Caki2 (cell line): ENCODE measurements at regions not wholly inside any gene's neighbourhood (a gene's known extent, or its start where the extent isn't known, plus 50 kb on each side); places are given as distances from the start of the nearest gene placed in this dataset.
"Not testable (repeated sequence)": the region's sequence is repeated elsewhere in the genome, so short reads cannot be mapped to it uniquely, and the experiment has no call there.

Source experiments
- DNase-seq: peaks from one replicate; pipeline ENCODE4 v3.0.0-alpha.2; 2015; ENCODE audit warnings: low read depth
- in situ Hi-C: cut with HindIII; loops from 2 replicates; pipeline ENCODE4 v1.10.0; 2016; ENCODE audit warnings: low sequenced_read_pairs, low pct_unique_long_range_greater_than_20kb, mixed read lengths

DNA sequence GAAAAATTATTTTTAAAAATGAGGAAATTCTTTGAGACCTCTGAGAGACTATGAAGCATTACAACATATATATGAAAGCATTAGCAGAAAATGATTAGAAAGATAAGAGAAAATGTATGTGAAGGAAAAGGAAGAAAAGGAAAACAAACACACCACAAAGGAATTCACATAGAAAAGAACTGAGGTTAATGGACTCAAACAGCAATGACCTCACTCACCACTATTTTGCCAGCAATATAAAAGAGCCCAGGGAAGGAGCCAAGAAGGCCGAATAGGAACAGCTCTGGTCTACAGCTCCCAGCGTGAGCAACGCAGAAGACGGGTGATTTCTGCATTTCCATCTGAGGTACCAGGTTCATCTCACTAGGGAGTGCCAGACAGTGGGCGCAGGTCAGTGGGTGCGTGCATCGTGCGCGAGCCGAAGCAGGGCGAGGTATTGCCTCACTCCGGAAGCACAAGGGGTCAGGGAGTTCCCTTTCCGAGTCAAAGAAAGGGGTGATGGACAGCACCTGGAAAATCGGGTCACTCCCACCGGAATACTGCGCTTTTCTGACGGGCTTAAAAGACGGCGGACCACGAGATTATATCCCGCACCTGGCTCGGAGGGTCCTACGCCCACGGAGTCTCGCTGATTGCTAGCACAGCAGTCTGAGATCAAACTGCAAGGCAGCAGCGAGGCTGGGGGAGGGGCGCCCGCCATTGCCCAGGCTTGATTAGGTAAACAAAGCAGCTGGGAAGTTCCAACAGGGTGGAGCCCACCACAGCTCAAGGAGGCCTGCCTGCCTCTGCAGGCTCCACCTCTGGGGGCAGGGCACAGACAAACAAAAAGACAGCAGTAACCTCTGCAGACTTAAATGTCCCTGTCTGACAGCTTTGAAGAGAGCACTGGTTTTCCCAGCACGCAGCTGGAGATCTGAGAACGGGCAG, 1075.2 kb upstream of the NOVA1 start:
- DNase-seq, result peak; percentile 63
- in situ Hi-C loops, result not testable (repeated sequence)

DNA sequence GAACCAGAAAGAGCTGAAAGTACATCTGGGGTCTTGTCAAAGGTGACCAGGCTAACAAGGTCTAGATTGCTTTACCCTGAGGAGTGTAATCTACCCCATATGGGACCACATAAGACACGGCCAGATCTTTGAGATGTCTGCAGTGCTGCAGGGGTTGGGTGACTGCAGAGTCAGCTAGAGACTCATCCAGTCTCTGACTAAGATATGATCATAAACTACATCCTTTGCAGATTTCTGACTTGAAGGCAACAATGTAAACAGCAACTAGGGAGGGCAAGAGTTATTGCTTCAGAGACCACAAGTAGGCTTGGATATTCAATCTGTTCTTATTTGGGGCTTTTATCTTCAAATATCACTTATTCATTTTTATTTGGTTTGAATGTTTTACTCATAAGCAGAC, 1080.5 kb upstream of the FOXG1 start:
- DNase-seq, result no peak
- in situ Hi-C loops, result no loop called here

DNA sequence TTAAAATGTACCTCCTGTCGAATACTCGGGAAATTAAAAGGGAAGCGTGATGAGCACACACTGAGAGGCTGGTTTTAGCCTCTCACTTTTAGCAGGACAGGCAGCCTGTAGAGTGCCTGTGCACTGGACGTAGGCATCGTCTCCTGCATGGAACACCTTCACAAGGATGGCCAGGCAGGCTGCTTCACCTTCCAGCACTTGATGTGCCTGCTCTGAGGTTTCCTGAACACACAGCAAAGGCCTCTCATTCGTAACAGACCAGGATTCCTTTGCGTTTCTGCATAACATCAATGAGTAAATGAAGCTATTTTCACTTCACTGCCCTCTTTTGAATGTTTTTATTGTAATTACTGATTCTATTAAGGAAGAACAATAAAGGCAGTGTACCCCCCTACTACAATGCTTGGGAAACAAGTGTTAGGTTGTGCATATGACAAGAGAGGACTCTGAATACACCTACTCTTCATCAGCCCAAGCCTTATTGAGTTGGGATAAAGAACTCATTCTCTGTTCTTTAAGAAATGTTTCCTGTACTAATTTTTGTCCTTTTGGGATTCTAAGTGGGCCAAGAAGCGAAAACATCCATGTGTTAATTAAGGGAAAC, 1077.6 kb upstream of the FOXG1 start:
- in situ Hi-C loops, result no loop called here
- DNase-seq, result no peak

DNA sequence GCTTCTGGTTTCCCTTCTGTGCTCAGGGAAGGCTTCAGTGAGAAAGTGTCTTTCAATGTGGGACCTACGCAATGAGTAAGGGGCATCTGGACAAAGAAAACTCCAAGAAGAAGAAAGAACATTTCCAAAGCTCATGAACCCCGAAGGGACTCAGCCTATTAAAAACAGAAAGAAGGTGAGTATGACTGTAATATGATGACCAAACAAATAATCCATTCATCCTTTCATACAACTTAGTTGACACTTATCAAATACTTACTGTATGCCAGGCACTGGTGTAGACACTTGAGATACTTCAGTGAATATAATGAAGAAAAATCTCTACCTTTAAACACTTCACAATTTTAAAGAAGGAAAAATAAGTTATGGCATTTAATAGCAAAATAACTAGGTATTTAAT, 1054.2 kb upstream of the FOXG1 start:
- in situ Hi-C loops, result no loop called here
- no peak for DNase-seq

DNA sequence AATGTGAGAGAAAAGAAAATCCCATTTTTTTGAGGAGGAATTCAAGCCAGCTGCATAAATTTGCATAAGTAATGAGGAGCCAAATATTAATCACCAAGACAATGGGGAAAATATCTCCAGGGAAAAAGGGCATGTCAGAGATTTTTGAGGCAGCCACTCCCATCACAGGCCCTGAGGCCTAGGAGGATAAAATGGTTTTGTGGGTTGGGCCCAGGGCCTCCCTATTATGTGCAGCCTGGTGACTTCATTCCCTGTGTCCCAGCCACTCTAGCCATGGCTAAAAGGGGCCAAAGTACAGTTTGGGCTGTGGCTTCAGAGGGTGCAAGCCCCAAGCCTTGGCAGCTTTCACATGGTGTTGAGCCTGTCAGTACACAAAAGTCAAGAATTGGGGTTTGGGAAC, 1051.0 kb upstream of the FOXG1 start:
- in situ Hi-C loops, result no loop called here
- no peak for DNase-seq

DNA sequence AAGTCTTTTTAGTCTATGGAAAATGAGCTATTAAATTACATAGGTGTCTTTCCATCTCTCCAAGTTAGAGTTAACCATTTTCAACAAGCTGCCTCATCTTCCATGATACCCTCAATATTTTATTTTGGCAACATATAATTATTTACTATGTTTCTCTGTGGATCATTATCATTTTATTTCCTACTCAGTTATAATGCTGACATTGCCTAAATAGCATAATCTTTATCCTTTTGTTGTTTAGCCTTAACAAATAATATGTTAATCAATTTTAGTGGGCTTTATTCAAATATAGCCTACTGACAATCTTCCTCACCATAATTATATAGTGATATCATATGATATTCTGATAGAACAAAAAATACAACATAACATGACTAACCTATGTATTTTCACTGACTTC, 1044.8 kb upstream of the FOXG1 start:
- no peak for DNase-seq
- in situ Hi-C loops, result no loop called here

DNA sequence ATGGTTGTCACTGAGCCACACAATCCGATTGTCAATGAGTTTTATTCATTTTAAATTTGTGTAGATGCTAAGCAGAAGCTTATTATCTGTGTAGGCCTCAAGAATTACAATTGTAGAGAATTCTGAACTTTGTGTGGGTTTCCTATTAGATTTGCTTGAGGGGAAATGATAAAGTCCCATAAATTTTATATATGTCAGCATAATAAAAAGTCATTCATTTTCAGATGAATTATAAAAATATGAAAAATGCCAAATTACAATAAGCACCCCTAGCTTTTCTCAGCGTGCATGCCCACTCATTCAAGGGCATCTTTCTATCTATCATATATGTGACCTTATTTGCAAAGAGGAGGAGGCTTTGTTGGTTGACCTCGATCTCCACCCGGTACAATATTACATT, 1041.1 kb upstream of the FOXG1 start:
- in situ Hi-C loops, result no loop called here
- no peak for DNase-seq

DNA sequence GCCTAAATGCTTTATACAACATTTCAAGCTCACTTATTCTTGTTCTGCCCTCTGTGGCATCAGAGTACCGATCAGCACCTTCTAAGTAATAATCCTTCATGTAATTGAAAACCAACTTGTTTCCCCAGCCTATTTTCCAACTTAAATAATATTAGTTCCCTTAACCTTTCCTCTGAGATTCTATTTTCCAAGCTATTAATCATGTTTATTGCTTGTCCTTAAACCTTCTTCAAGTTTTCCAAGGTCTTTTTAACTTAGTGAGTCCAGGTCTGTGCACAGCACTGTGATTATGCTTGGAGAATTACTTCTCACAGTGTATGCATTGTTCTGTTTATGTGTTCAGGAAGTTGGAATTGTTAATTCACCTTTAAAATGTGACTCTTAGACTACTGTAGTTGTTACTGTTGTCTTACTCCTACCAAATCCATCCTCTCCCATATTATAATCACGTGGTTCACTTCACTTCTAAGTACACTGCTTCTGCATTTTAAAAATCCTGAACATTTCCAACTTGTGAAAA, 1039.3 kb upstream of the FOXG1 start:
- DNase-seq, result no peak
- in situ Hi-C loops, result no loop called here

DNA sequence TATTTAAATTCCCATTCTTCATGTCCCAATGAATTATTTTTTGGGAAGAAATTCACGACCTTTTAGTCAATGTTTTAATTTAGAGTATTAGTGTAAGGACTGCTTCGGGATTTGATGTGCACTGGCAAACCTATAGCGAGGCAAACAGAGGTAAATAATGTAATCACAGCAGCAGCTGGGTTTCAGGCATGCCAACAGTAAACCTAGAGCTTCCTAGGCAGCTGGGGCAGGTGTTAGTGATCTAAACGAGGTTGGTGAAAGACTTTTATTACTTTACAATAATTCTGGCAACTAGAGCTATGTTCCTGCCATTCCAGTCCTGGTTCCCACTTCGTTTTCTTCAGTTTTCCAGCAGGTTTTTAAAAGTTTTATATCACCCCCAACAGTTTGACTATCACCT, 1036.4 kb upstream of the FOXG1 start:
- no peak for DNase-seq
- in situ Hi-C loops, result no loop called here

DNA sequence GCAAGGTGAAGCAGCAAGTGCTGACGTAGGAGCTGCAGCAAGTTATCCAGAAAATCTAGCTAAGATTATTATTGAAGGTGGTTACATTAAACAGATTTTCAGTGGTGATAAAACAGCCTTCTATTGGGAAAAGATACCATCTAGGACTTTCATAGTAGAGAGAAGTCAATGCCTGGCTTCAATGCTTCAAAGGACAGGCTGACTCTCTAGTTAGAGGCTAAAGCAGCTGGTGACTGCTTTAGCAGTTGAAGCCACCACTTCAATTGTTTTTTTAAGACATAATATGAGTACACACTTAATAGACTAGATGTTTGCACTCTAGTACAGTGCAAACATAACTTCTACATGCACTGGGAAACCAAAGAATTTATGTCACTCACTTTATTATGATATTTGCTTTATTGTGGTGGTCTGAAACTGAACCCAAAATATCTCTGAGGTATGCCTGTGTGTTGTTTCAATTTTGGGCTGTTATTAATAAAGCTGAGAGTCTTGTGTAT, 1026.9 kb upstream of the FOXG1 start:
- in situ Hi-C loops, result no loop called here
- DNase-seq, result no peak

DNA sequence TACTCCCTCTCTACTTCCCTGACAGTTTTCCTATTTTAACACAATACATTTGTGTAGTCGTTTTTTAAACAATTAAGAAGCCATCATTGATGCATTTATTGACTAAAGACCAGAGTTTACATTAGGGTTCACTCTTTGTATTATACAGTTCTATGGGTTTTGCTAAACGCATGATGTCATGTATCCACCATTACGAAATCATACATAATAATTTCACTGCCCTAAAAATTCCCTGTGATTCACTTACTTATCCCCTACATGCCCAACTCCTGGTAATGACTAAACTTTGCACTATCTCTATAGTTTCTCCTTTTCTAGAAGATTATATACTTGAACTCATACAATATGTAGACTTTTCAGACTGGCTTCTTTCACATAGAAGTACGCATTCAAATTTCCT, 1016.5 kb upstream of the FOXG1 start:
- in situ Hi-C loops, result no loop called here

DNA sequence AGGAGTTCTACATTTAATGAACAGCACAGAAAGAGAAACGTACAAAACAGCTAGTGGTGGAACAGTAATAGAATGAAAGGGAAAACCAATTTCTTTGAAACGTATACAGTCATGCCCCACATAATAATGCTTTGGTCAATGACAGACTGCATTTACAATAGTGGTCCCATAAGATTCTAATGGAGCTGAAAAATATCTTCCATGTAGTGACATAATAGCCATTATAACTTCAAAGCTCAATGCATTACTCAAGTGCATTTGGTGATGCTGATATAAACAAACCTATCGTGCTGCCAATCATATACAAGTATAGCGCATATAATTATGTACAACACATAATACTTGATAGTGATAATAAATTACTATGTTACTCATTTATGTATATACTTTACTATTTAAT, 1008.9 kb upstream of the FOXG1 start:
- DNase-seq, in situ Hi-C loops: not testable (repeated sequence)

More for the DNA sequence above, 1016.5 kb upstream of the FOXG1 start:
- no peak for DNase-seq

DNA sequence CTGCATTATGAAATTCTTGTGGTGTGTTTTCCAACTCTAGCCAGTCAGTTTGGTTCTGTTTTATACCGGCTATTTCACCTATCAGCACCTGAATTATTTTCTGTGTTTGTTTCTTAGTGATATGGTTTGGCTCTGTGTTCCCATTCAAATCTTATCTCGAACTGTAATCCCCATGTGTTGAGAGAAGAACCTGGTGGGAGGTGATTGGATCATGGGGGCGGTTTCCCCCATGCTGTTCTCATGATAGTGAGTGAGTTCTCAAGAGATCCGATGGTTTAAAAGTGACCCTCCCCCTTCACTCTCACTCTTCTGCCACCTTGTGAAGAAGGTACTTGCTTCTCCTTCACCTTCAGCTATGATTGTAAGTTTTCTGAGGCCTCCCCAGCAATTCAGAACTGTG, 1006.2 kb upstream of the FOXG1 start:
- DNase-seq, in situ Hi-C loops: not testable (repeated sequence)

DNA sequence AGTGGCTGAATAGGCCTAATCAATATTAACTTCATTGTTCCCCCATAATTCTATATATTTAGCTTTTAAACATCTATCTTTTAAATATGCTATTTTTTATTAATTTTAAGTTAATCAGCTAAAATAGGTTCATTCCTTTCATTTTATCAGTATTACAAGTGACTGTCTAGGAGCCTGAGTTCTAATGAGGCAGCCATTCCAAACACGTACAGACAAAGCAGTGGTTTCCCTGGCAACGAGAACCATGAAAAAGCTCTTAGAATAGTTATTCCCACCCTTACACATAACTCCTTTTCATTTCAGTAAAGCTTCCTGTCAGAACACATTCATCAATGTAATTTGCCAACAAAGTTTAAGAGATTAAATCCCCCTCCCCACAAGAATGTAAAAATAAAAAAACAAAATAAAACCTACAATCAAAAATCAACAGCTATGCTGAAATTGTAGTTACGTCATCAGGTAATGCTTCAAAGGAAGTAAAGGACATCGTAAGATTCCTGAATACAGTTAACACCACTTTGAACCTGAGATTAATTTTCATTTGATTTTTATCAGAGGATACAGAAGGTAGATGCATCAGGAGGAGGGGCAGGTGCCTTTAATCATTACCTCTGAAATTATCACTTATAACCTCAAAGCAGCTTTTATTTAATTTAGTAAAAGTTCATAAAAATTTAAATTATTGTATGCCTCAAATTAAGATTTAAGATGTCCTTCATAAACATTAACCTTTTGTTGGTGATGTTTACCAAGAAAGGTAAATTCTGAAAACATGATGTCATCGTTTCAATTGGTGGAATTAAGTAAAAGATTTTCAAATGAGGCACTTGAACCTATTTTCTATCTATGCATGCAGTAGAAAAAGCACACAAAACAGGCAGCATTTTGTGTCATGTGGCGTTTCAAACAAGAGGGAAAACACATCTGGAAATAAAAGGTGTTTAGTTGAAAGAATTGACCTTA, 967.2 kb upstream of the FOXG1 start:
- DNase-seq, in situ Hi-C loops: not testable (repeated sequence)

DNA sequence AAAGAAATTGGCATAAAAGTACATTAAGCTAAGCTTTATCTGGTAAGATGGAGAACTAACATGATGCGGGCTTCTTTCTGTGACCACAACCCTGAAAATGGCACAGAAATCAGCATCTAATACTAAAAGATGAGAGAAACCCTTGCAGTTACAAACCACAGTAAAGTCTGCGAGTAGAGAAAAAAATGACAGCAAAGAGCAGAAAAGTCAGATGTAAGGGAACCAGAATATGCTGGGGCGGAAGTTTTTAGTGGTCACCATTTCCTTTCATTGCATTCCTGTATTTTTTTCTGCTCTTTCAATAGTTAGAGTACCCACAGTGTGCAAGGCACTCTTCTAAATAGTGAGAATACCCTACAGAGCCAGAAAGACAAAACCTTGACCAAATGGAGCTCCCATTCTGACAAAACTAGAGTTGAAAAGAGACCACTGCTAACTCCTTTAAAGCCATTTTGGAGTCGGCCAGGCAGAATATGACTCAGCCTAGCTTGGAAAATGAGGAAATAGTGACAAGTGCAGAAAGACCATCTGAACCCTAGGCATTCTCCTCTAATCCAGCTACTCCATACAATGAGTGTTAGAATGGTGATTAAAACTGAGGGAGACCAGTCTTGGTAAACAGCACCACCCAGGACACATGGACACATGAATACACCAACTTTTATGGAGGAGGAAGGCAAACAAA, 948.7 kb upstream of the FOXG1 start:
- in situ Hi-C loops, DNase-seq: not testable (repeated sequence)

DNA sequence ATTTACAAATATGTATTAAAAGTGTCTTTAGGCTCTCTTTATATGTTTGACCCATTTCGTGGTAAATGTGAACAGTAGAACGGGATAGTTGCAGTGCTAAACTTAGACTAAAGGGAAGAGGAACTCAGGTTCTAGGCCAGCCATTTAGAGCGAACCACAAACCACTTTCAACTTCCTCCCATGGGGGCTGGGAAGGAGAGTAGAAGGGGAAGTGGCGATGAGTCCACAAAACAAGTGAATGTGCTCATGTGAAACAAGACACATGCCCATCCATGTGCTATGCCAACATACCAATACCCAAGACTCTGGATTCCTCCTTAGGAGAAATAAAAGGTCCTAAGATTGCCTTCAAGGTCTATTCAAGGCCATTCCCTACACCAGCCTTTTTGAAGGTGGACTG, 940.4 kb upstream of the FOXG1 start:
- DNase-seq, in situ Hi-C loops: not testable (repeated sequence)

DNA sequence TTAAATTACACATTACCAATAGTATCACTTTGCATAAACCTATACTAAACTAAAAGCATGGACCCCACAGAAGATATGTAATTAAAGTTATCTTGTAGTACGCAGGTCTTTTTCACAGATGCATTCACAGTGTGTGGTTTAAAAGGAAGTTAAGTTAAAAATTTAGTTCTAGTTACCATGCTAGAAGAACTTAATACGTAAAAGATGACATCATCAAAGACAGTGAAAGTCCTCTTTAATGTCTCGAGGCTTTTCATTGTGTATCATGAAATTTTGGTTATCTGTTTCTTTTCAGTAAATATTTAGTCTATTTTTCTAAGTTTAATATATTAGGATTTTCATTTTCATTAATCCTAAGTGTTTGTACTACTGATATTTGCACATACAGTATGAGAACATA, 934.6 kb upstream of the FOXG1 start:
- DNase-seq, in situ Hi-C loops: not testable (repeated sequence)

DNA sequence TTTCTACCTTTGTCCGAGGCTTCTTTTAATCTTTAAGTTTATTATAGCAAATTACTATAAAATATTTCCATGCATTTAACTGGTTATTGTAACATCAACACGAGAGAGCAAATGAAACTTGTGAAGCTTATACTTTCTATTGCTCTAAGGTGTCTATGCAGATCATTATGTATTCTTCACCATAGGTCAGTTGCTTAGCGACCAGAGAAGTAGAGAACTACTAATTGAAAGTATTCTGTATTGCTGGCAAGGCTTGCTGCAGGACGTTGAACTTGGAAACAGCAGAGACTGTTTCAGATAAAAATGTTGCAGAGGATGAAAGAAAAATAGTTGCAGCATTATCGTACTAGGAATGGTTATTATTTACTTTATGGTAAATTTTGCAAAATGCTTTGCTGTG, 933.6 kb upstream of the FOXG1 start:
- DNase-seq, in situ Hi-C loops: not testable (repeated sequence)
